Activated naive CD8-positive, alpha-beta T cell treated with anti-CD3 and anti-CD28 coated beads for 36 hours (primary cell): ENCODE measurements at regions not wholly inside any gene's neighbourhood (a gene's known extent, or its start where the extent isn't known, plus 50 kb on each side); places are given as distances from the start of the nearest gene placed in this dataset.

Experiments used
- DNase-seq: peaks from one replicate; pipeline ENCODE4 v3.0.0; 2021
- H3K27ac Mint-ChIP-seq: one replicate; pipeline ENCODE4 v1.8.0; 2022; ENCODE audit warnings: mild to moderate bottlenecking, moderate library complexity, mixed read lengths
- H3K27me3 Mint-ChIP-seq: one replicate; pipeline ENCODE4 v1.8.0; 2022; ENCODE audit warnings: mild to moderate bottlenecking, mixed read lengths
- H3K36me3 Mint-ChIP-seq: one replicate; pipeline ENCODE4 v1.8.0; 2021; ENCODE audit warnings: mild to moderate bottlenecking, mixed read lengths
- H3K4me1 Mint-ChIP-seq: one replicate; pipeline ENCODE4 v1.8.0; 2021; ENCODE audit warnings: mixed read lengths
- H3K4me3 Mint-ChIP-seq: one replicate; pipeline ENCODE4 v1.8.0; 2022; ENCODE audit warnings: mild to moderate bottlenecking, moderate library complexity, mixed read lengths
- H3K9me3 Mint-ChIP-seq: one replicate; pipeline ENCODE4 v1.8.0; 2022; ENCODE audit warnings: mixed read lengths

GRCh38 chr2:18503376-18504228, 56.9 kb downstream of the RDH14 start:
- Mint-ChIP-seq H3K27ac (no peak overlapping the region), H3K36me3 (no peaks in the 10 kb centered on the region), H3K9me3 (no peaks in the 10 kb centered on the region), H3K4me1 (no peaks in the 10 kb centered on the region), H3K27me3 (peaks cover 37% of the 10 kb centered on the region), H3K4me3 (no peak overlapping the region)
- no peak for DNase-seq

DNA sequence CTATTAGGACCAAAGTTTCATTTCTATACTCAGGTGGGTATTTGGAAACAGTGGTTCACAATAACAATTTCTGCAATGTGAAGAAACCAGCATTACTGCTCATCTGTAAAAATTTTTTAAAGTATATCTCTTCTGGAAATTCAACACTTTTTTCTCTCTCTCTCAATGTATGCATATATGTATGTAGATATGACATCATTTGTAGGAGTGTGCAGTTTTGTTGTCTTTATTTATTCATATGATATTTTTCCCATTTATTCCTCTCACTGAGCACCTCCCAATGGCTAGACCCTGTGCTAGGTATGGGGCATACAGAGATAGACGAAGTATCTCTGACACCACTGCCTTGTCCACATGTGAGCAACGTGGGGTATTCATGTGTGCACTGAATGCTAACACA, 58.3 kb downstream of the RDH14 start:
- no peaks in the 10 kb centered on the region for H3K9me3 Mint-ChIP-seq
- H3K4me3 Mint-ChIP-seq: no peak overlapping the region
- H3K27me3 Mint-ChIP-seq: peaks cover 33% of the 10 kb centered on the region
- no peaks in the 10 kb centered on the region for H3K36me3 Mint-ChIP-seq
- no peak for DNase-seq
- H3K4me1 Mint-ChIP-seq: no peaks in the 10 kb centered on the region
- H3K27ac Mint-ChIP-seq: no peak overlapping the region

DNA sequence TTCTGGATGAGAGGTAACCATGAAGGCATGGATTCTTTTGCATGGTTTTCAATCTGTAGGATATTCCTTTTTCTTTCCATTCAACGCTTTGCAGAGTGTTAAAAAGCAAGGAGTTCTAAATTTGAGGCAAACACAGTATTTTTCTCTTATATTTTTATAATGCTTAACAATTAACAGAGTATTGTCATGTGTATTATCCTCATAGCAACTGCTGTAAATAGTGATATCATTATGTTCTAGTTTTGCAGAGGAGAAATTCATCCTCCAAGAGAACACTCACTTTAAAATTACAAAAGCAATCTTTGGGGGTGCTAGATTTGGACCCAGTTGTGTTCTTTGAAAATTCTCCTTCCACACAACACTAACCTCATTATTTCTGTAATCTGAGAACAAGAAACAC, 58.7 kb downstream of the RDH14 start:
- Mint-ChIP-seq H3K27me3 (peaks cover 35% of the 10 kb centered on the region), H3K27ac (no peak overlapping the region), H3K36me3 (no peaks in the 10 kb centered on the region), H3K4me1 (no peaks in the 10 kb centered on the region), H3K4me3 (no peak overlapping the region), H3K9me3 (no peaks in the 10 kb centered on the region)
- no peak for DNase-seq

DNA sequence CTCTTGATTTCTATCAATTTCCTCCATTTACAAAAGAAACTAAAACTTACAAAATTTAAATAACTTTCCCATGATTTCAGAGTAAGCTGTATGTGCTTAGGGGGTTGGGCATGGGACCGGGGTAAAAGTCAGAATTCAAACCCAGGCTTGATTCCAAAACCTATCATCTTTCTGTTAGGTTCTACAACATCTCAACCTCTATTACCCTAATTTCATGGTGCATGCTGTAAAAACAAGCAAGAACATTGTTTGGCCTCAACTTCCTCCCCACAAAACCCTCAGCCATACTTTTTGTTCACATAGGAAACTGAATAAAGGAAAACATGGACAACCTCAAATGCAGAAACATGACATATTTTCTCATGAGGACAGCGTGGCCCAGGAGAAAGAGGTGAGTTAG, 59.3 kb downstream of the RDH14 start:
- Mint-ChIP-seq H3K27ac (no peak overlapping the region), H3K27me3 (peaks cover 40% of the 10 kb centered on the region), H3K36me3 (no peaks in the 10 kb centered on the region), H3K4me1 (no peaks in the 10 kb centered on the region), H3K4me3 (no peak overlapping the region), H3K9me3 (no peaks in the 10 kb centered on the region)
- DNase-seq: no peak

DNA sequence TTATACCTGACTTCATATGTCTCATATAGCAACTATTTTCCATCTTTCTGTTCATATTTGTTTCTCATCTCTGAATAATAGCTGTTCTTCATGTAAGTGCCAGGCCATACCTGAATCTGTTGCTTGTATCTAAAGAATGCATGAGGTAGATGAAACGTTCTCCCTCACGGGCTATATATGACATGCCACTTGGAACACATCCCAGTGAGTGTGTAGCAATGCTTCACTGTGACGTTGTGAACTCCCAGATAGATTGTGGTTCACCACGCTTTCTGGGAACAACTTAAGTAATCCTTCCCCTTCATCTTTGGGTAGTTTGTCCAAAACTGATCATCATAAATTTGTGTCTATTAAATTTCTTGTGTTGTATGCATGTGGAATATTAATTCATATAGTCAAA, 60.1 kb downstream of the RDH14 start:
- H3K4me1 Mint-ChIP-seq: no peaks in the 10 kb centered on the region
- H3K4me3 Mint-ChIP-seq: no peak overlapping the region
- H3K27ac Mint-ChIP-seq: no peak overlapping the region
- no peaks in the 10 kb centered on the region for H3K36me3 Mint-ChIP-seq
- no peak for DNase-seq
- no peaks in the 10 kb centered on the region for H3K9me3 Mint-ChIP-seq
- H3K27me3 Mint-ChIP-seq: peaks cover 42% of the 10 kb centered on the region

DNA sequence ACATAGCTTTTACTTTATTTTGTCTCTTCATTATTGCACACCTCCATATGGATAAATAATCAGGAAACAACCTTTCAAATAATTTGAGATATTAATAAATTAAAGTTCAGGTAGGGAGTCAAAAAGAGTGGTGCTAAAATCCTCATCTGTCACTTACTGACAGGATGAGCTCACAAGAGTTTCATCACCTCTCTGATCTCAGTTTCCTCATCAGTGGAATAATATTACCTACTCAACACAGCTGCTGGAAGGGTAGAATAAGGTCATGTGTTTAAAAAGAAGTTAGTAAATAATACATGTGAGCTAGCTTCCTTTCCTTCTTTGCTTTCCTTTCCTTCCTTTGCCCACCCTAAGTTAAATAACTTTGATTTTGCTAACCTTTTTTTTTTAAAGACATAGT, 61.9 kb downstream of the RDH14 start:
- no peaks in the 10 kb centered on the region for H3K4me1 Mint-ChIP-seq
- H3K36me3 Mint-ChIP-seq: no peaks in the 10 kb centered on the region
- no peak for DNase-seq
- no peak overlapping the region for H3K4me3 Mint-ChIP-seq
- peaks cover 42% of the 10 kb centered on the region for H3K27me3 Mint-ChIP-seq
- H3K27ac Mint-ChIP-seq: no peak overlapping the region
- no peaks in the 10 kb centered on the region for H3K9me3 Mint-ChIP-seq

DNA sequence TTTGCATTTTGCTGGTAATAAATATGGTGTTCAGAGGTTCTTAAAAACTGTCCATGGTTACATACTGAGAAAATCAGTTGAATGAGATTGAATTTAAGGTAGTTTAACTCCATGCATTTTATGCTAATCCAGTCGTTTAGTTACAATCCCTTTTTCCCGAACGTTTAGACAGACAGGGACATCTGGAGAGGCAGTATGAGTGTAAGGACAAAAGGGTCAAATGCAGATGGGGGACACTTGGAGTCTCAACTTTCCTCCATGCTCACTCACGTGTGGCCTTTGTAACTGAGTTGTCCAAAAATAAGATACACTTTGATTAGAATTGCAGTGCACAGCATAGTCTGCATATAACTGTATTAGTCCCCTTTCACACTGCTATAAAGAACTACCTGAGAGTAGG, 63.9 kb downstream of the RDH14 start:
- Mint-ChIP-seq H3K9me3 (no peaks in the 10 kb centered on the region), H3K4me3 (no peak overlapping the region), H3K27ac (no peak overlapping the region), H3K27me3 (peaks cover 50% of the 10 kb centered on the region), H3K36me3 (no peaks in the 10 kb centered on the region), H3K4me1 (no peaks in the 10 kb centered on the region)
- no peak for DNase-seq

GRCh38 chr2:18495058-18495457, 65.4 kb downstream of the RDH14 start:
- no peak overlapping the region for H3K4me3 Mint-ChIP-seq
- H3K27ac Mint-ChIP-seq: no peak overlapping the region
- H3K36me3 Mint-ChIP-seq: no peaks in the 10 kb centered on the region
- peaks cover 46% of the 10 kb centered on the region for H3K27me3 Mint-ChIP-seq
- H3K9me3 Mint-ChIP-seq: no peaks in the 10 kb centered on the region
- DNase-seq: no peak
- no peaks in the 10 kb centered on the region for H3K4me1 Mint-ChIP-seq

GRCh38 chr2:18492721-18493120, 67.7 kb downstream of the RDH14 start:
- Mint-ChIP-seq H3K27me3 (peaks cover 42% of the 10 kb centered on the region), H3K27ac (no peak overlapping the region), H3K4me3 (no peak overlapping the region), H3K4me1 (no peaks in the 10 kb centered on the region), H3K36me3 (no peaks in the 10 kb centered on the region), H3K9me3 (no peaks in the 10 kb centered on the region)
- DNase-seq: no peak

- no peaks in the 10 kb centered on the region for H3K4me1 Mint-ChIP-seq
- H3K27me3 Mint-ChIP-seq: peaks cover 37% of the 10 kb centered on the region
- H3K4me3 Mint-ChIP-seq: no peak overlapping the region
- no peaks in the 10 kb centered on the region for H3K36me3 Mint-ChIP-seq
- no peak overlapping the region for H3K27ac Mint-ChIP-seq
- no peaks in the 10 kb centered on the region for H3K9me3 Mint-ChIP-seq
- DNase-seq: no peak
These were observed 68.9 kb downstream of the RDH14 start for GRCh38 chr2:18491577-18491976.

DNA sequence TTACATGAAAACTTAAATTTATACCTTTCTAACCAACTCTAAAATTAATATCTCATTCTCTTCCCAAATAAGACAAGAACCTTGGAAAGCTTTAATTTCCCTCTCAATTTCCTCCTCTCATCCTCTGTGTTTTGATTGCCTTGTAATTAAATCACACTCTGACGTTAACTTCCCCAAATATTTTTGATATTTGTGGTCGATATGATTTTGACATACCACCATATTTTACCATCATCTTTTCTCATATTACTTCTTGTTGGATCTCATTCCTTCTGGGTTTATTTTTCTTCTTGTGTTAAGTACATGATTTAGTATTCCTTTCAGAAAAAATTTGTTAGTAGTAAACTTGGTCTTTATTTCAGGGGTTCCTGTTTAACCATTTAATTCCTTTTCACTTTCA, 69.6 kb downstream of the RDH14 start:
- Mint-ChIP-seq H3K4me1 (no peaks in the 10 kb centered on the region), H3K9me3 (no peaks in the 10 kb centered on the region), H3K27ac (no peak overlapping the region), H3K27me3 (peaks cover 32% of the 10 kb centered on the region), H3K36me3 (no peaks in the 10 kb centered on the region), H3K4me3 (no peak overlapping the region)
- DNase-seq: no peak

DNA sequence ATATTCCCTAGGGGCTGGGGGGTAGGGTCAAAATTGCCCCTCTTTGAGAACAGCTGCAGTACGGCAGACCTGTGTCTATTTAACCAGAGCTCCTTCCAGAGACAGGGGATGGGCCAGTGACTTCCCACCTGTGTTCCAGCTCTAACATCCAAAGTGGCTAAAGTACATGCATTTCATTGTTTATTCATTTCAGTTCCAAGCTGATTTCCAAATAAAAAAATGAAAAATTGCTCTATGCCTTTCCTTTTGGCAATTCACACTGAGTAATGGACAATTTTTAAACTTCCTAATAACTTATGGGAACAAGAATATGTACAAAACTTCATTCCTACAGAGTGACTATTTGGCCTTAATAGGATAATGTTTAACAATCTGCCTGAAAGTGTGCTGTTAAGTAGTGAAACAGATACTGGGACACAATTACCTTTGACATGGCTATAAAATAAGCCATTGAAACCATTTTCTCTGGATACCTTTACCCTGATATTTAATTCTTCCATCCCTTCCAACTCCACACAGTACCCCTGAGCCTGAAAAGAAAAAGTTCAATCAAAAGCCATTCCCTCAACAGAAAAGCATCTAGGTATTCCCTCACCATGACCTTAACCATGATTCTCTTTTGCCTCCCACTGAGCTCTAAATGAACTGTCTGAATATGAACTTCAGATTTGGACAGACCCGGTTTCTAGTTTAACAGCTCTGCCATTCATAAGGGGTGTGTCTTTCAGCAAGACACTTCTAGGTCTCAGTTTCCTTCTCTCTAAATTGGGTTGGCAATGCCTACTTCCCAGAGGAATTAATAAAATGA, 73.1 kb downstream of the RDH14 start:
- DNase-seq: no peak
- no peaks in the 10 kb centered on the region for H3K36me3 Mint-ChIP-seq
- H3K4me1 Mint-ChIP-seq: no peaks in the 10 kb centered on the region
- peaks cover 4% of the 10 kb centered on the region for H3K27me3 Mint-ChIP-seq
- no peak overlapping the region for H3K27ac Mint-ChIP-seq
- no peaks in the 10 kb centered on the region for H3K9me3 Mint-ChIP-seq
- no peak overlapping the region for H3K4me3 Mint-ChIP-seq

DNA sequence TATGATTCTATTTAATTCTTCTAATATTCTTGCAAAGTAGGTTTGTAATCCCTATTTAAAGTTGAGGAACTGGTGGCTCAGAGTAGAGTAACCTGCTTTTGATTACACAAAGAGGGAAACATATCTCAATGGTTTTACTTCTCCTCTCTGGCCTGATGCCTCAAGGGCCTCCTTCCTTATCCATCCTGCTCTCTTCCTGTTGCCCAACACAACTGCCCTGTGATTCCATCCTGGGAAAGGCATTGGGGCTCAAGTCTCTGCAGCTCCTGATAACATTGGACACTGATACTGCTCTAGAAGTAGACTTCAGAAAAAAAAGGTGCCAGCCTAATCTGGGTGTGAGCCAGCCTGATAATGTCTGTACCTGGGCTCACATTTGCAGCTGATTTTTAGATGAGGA, 75.8 kb downstream of the RDH14 start:
- H3K4me1 Mint-ChIP-seq: no peaks in the 10 kb centered on the region
- no peak overlapping the region for H3K27ac Mint-ChIP-seq
- no peaks in the 10 kb centered on the region for H3K36me3 Mint-ChIP-seq
- no peaks in the 10 kb centered on the region for H3K27me3 Mint-ChIP-seq
- no peak for DNase-seq
- H3K4me3 Mint-ChIP-seq: no peak overlapping the region
- no peaks in the 10 kb centered on the region for H3K9me3 Mint-ChIP-seq

GRCh38 chr2:18483896-18484295, 76.6 kb downstream of the RDH14 start:
- Mint-ChIP-seq H3K27ac (no peak overlapping the region), H3K9me3 (no peaks in the 10 kb centered on the region), H3K4me3 (no peak overlapping the region), H3K27me3 (no peaks in the 10 kb centered on the region), H3K4me1 (no peaks in the 10 kb centered on the region), H3K36me3 (no peaks in the 10 kb centered on the region)
- no peak for DNase-seq

DNA sequence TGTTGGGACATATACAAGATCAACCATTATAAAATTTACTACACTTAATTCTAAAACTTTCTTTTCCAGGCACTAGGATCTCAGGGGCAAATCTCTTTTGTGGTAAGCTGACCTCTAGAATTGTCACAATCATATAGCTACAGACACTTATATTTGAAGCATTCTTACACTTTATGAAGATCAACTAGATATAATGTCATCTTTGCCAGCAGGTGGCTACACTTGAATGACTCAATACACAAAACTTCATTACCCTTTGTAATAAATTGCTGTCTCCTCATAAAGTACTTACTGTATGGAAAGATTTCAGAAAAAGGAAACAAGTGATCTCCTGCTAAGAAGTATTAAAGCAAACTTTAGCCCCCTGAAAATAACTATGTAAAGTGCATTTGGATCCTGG, 77.8 kb downstream of the RDH14 start:
- DNase-seq: no peak
- Mint-ChIP-seq H3K4me3 (no peak overlapping the region), H3K27ac (no peak overlapping the region), H3K4me1 (no peaks in the 10 kb centered on the region), H3K27me3 (peaks cover 5% of the 10 kb centered on the region), H3K36me3 (no peaks in the 10 kb centered on the region), H3K9me3 (no peaks in the 10 kb centered on the region)

GRCh38 chr2:18479947-18480369, 80.5 kb downstream of the RDH14 start:
- Mint-ChIP-seq H3K4me1 (no peaks in the 10 kb centered on the region), H3K9me3 (no peaks in the 10 kb centered on the region), H3K4me3 (no peak overlapping the region), H3K27ac (no peak overlapping the region), H3K36me3 (no peaks in the 10 kb centered on the region), H3K27me3 (peaks cover 5% of the 10 kb centered on the region)
- no peak for DNase-seq
